ENCODE measurements at regions not wholly inside any gene's neighbourhood (a gene's known extent, or its start where the extent isn't known, plus 50 kb on each side); places are given as distances from the start of the nearest gene placed in this dataset.

DNA sequence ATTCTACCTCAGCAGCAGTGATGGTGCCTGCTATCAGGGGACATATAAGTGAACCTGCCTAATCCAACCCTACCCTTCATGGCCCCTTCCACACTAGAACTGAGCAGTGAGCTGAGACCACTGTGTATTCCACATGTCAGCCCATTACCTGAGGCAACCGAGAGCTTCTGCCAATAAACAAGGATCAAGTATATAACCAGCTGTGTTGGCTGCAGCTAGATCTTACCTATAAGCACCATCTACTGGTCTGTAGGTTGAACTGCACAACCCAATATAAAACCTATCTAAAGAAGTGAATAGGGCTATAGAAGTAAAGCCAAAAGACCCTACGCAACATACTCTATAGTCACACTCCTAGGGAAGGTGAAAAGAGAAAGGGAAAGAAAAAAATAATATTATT lies 376.9 kb downstream of the HHIPL2 start:
- peak; percentile 65 for DNase-seq (ENCODE audit: low read depth)

DNA sequence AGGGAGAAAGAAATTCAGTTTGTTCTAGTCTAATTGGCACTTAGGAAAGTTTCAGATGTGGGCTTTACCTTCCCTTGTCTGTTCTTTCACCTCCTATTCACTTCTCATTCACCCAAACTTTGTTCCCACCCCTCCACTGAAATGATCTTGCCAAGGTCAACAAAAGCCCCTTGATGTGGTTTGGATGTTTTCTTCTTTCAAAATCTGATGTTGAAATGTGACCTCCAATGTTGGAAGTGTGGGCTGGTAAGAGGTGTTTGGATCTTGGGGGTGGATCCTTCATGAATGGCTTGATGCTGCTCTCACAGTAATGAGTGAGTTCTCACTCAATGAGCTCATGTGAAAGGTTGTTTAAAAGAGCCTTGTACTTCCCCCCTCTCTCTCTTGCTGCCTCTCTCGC lies 379.3 kb downstream of the HHIPL2 start:
- no peak for DNase-seq (ENCODE audit: low read depth)

DNA sequence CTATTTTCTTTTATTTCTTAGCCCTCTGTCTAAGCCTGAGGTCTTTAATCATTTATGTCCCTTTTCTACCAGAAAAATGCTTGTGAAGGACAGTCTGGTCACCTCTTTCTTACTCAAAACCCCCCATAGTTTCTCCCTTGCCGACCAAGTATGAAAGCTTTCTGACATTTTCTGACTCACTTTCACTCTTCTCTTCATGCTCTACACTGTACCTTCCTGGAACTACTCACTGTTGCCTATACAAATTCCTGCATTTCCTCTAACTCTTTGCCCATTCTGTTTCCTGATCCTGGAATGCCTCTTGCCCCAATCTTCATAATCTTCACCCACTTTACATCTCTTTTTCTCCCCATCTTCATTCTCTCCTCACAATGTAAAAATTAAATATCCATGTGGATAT lies 380.0 kb downstream of the HHIPL2 start:
- no peak for DNase-seq (ENCODE audit: low read depth)

- peak; percentile 77 for DNase-seq (ENCODE audit: low read depth)
Measured at GRCh38 chr1:222167111-222167510, 380.8 kb downstream of the HHIPL2 start.

DNA sequence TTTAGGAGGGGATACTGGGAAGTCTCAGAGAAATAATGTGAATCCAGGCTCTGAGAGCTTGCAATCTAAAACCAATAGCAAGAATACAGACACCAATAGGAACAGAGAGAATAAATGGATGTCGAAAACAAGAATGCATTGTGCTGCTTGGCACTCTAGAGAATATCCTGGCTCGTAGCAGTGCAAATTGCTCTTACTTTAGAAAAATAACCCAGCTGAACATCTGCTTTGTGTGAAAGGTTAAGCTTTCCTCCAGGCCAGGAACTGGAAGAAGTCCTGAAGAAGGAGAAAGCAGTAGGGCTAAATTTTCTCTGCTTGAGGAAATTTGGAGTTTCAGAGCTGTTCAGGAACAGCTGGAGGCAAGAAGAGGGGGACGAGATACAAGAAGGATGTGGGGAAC lies 382.3 kb downstream of the HHIPL2 start:
- DNase-seq (ENCODE audit: low read depth), result peak; percentile 67

DNA sequence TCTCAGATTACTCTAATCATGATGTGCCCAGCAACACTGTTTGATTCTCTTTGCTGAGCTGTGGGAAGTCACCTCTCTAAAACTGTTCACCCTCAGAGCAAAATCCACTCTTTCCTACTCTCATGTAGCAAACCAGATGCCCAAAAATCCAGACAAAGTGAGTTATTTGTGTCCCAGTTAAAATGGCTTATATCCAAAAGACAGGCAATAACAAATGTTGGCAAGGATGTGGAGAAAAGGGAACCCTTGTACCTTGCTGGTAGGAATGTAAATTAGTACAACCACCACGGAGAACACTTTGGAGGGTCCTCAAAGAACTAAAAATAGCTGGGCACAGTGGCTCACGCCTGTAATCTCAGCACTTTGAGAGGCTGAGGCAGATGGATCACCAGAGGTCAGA lies 384.0 kb downstream of the HHIPL2 start:
- no peak for DNase-seq (ENCODE audit: low read depth)

GRCh38 chr1:222161676-222162075 lies 386.2 kb downstream of the HHIPL2 start:
- peak; percentile 61 for DNase-seq (ENCODE audit: low read depth)

DNA sequence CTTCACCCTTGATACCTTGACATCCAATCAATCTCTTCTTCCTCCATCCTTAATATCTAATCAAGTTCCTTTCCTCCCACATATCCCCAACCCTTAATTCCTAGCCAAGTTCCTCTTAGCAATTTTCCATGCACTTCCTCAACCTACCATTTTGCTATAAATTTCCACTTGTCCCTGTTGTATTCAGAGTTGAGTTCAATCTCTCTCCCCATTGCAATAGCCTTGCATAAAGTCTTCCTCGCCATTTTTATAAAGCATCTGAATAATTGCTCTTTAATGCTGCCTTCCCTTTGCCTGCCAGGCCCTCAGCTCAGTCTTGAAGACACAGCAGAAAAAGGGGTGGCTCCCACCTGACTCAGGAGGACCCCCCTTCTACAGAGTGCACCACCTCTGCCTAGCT lies 390.3 kb downstream of the HHIPL2 start:
- no peak for DNase-seq (ENCODE audit: low read depth)

DNA sequence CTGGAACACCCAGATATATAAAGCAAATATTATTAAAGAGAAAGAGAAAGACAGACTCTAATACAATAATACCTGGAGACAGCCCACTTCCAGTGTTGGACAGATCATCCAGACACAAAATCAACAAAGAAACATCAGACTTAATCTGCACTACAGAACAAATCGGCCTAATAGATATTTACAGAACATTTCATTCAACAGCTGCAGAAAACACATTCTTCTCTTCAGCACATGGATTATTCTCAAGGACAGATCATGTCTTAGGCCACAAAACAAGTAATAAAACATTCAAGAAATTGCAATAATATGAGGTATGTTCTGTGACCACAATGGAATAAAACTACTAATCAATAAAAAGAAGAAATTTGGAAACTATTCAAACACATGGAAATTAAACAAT lies 398.3 kb upstream of the DUSP10 start:
- DNase-seq (ENCODE audit: low read depth), result no peak

DNA sequence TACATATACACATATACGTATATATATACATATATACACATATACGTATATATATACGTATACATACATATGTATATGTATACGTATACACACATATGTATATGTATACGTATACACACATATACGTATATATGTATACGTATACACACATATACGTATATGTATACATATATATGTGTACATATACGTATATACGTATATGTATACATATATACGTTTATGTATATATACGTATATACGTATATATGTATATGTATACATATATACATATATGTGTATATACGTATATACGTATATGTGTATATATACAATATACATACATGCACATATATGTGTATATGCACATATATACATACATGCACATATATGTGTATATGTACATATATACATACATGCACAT lies 396.2 kb upstream of the DUSP10 start:
- no peak for DNase-seq (ENCODE audit: low read depth)

GRCh38 chr1:222136869-222137268 lies 395.0 kb upstream of the DUSP10 start:
- DNase-seq (ENCODE audit: low read depth), result no peak

- DNase-seq (ENCODE audit: low read depth), result no peak
Measured at GRCh38 chr1:222129041-222129440, 387.2 kb upstream of the DUSP10 start.

DNA sequence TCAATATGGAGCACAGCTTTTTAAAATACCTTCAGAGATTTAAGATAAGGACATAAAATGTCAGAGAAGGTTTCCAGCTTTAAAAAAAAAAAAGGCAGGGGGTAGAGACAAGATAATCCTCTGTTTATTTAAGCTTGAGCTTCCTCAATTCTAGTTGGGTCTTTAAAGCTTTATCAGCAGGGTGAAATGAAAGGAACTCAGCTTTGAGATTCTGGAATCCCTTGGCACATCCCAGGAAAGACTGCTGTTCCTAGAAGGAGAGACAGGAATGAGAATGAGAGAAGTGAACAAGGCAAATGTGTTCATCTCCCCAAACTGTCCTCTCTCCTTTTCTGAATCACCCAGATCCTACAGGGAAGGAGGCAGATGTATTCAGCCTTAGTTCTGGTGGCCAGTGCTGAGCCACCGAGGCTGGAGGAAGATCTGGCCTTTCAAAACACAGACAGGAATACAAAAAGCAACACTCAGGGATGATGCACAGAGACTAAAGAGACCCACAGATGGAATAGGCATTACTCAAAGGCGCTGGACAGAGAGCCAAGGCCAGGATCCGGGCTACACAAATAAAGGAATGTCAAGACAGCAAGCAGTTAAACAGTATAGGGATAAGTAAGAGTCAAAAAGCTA lies 385.8 kb upstream of the DUSP10 start:
- DNase-seq (ENCODE audit: low read depth), result no peak

- no peak for DNase-seq (ENCODE audit: low read depth)
Measured at GRCh38 chr1:222127096-222127495, 385.2 kb upstream of the DUSP10 start.

DNA sequence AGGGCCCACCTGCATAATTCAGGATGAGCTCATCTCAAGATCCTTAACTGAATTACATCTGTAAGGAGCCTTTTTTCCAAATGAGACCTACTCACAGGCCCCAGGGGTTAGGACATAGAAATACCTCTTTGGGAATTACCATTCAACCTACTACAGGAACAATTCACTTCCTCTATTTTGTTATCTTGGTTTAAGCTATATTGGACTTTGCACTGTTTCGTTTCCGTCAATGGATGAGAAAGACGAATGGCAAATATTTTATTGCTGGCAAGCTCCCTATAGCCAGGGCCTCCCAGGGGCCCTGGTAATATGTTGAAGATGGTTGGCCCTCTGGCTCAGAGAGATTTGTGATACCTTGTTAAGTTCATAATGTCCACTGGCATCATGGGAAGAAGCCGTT lies 384.2 kb upstream of the DUSP10 start:
- no peak for DNase-seq (ENCODE audit: low read depth)

- no peak for DNase-seq (ENCODE audit: low read depth)
Measured at GRCh38 chr1:222124602-222125001, 382.7 kb upstream of the DUSP10 start.

- no peak for DNase-seq (ENCODE audit: low read depth)
Measured at GRCh38 chr1:222123111-222123510, 381.2 kb upstream of the DUSP10 start.

GRCh38 chr1:222117809-222118208 lies 375.9 kb upstream of the DUSP10 start:
- DNase-seq (ENCODE audit: low read depth), result no peak

DNA sequence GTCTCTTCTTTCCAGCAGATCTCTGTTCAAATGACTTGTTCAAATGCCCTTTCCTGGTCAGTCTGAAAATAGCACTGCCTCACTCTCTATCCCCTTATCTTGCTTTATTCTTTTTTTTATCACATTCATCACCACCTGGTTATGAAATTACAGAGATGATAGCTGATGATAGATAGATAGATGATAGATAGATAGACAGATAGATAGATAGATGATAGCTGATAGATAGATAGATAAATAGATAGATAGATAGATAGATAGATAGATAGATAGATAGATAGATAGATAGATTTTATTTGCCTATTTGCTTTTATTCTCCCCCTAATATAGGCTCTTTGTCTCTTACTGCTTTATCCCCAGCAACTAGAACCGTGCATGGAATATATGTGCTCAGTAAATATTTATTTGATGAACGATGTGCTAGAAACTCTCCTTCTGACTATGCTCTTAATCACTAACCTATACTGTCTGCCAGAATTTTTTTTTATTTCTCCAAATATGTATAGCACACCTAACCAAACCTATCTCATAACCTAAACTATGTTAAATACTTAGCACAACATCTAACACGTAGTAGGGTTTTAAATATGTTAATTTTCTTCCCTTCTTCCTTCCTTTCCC lies 372.8 kb upstream of the DUSP10 start:
- DNase-seq (ENCODE audit: low read depth), result no peak

GRCh38 chr1:222109836-222110235 lies 367.9 kb upstream of the DUSP10 start:
- DNase-seq (ENCODE audit: low read depth), result no peak

DNA sequence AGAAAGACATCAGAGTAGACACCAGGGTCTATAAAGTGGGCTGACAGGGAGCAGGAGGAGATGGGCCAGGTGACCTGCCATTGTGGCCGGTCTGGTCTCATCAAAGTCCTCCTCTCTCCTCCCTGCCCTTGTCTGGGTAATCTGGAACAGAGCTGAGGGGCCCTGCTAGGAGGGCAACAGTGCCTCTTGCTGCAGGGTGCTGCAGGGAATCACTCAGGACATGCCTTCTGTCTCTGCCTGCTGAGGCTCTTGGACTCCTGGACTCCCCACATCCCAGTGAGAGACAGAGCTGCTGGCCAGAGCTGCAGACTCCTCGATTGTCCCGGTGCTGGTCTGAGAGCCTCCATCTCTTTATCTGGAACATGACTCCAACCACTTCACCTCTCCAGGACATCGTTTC lies 366.1 kb upstream of the DUSP10 start:
- DNase-seq (ENCODE audit: low read depth), result no peak

DNA sequence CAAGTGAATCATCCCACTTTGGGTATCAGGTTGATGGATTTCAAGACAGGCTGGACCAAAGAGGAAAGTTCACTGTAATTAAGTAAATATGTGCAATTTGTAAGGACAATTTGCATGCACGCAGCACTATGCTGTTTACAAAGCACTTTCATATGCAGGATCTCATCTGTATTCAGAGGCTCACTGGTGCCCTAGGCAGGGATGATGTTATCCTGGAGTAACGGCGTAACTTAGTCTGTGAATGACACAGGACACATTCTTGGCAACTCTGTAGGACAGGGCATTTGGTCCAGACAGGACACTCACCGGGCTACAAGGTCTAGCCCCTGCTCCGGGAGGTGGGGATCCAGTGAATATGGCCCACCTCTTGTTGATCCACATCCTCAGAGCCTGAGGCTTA lies 365.4 kb upstream of the DUSP10 start:
- DNase-seq (ENCODE audit: low read depth), result peak; percentile 7

DNA sequence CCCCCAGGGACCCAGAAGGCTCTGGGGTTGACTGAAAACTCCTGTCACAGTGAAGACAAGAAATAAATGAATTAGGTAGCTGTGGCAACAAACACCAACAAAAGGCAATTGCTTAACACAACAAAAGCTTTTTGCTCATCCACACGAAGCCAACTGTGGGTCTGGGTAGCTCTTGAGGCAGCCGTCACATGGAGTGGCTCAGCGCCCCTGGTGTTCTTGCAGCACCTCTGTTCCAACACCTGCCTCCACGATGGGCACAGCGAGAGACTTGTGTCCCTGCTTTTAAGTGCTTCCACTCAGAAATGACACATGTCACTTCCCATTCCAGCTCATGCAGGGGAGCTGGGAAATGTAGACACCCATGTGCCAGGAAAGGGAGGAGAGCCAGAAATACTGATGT lies 364.5 kb upstream of the DUSP10 start:
- DNase-seq (ENCODE audit: low read depth), result no peak

- no peak for DNase-seq (ENCODE audit: low read depth)
Measured at GRCh38 chr1:222105861-222106260, 364.0 kb upstream of the DUSP10 start.
